Stomach (tissue), 8 donors: ENCODE measurements at regions not wholly inside any gene's neighbourhood (a gene's known extent, or its start where the extent isn't known, plus 50 kb on each side); places are given as distances from the start of the nearest gene placed in this dataset.

Experiments used
- DNase-seq, 2 donors: peaks; one replicate each; pipeline versions ENCODE4 v3.0.0 to v3.0.0-alpha.2; 2013 to 2019
- H3K27ac ChIP-seq, 5 donors: fragments of 200-600 bp in 4 of 5; sonication (generic) in 4 of 5; one replicate each; pipeline ENCODE4 v1.5.1; 2013 to 2019; ENCODE audit warnings: mild to moderate bottlenecking in 1 of 5, moderate library complexity in 1 of 5
- H3K27me3 ChIP-seq, 3 donors: fragments of 200-600 bp; sonication (generic); one replicate each; pipeline ENCODE4 v1.5.1; 2017 to 2019; ENCODE audit warnings: mixed run types in 1 of 3
- H3K36me3 ChIP-seq, 4 donors: fragments of 200-600 bp; sonication (generic); 1 replicate in 3 of 4; 2 replicates in 1 of 4; pipeline ENCODE4 v1.5.1; 2016 to 2019
- H3K4me1 ChIP-seq, 4 donors: fragments of 200-600 bp; sonication (generic); one replicate each; pipeline ENCODE4 v1.5.1; 2016 to 2019
- H3K4me3 ChIP-seq, 4 donors: fragments of 200-600 bp; sonication (generic) in 3 of 4; one replicate each; pipeline ENCODE4 v1.5.1; 2016 to 2019; ENCODE audit warnings: mild to moderate bottlenecking in 1 of 4
- H3K9me3 ChIP-seq, 4 donors: fragments of 200-600 bp; sonication (generic); one replicate each; pipeline ENCODE4 v1.5.1; 2016 to 2019
- CTCF ChIP-seq, 7 experiments: fragments of 450-650 bp in 4 of 7; fragments of 200-600 bp in 3 of 7; sonication (generic) in 3 of 7; IDR thresholded peaks; one replicate each; pipeline ENCODE4 v1.5.1; 2016 to 2019; ENCODE audit warnings: antibody characterized with exemption in 7 of 7, control low read depth in 2 of 7, mild to moderate bottlenecking in 1 of 7
- EP300 ChIP-seq: sonication (generic); formaldehyde crosslinking; IDR thresholded peaks from one replicate; pipeline ENCODE4 v1.6.1; 2017; ENCODE audit warnings: antibody characterized with exemption
- POLR2A ChIP-seq, 4 donors: fragments of 450-650 bp; IDR thresholded peaks; one replicate each; pipeline ENCODE4 v1.6.1; 2016; ENCODE audit warnings: antibody characterized with exemption in 4 of 4, control low read depth in 2 of 4, mild to moderate bottlenecking in 1 of 4, moderate library complexity in 1 of 4
- POLR2AphosphoS5 ChIP-seq, 3 donors: sonication (generic); formaldehyde crosslinking; IDR thresholded peaks; one replicate each; pipeline ENCODE4 v1.6.1; 2016; ENCODE audit warnings: antibody characterized with exemption in 3 of 3
- WGBS, 5 donors: extraction: QIAGEN DNeasy Blood & Tissue Kit in 3 of 5; methylation state at CpG; one replicate each; pipeline versions ENCODE4 v1.1.5 to v1.1.7; 2013 to 2018; 5-methylcytosine and 5-hydroxymethylcytosine counted together
- intact Hi-C: fragments of 100-400 bp; cut with DNase I; formaldehyde crosslinking; loops from one replicate; pipeline ENCODE4 v1.15.1; 2023; ENCODE audit warnings: low total_unique reads
- donor health status: healthy with polysubstance abuse.
- donor health status: Bipolar disorder and iron deficiency.
- donor health status: healthy.

DNA sequence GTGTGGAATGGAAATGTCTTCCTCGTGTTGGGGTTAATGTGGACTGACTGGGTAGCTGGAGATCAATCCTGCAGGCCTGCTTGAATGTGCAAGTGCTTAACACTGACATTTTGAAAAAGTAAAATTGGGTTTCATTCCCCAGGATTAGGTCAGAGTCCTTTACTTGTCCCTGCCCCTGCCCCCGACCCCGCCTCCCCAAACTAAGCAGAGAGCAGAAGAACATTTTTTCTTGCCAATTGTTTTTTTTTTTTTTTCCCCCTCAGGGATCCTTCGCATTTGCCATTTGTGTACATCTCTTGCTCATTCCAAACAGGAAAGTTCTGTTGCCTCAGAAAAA lies 147.0 kb upstream of the NR2F2 start:
- H3K27ac ChIP-seq = peak overlapping the region; percentile 56 to 83 (median 74)
- no peaks in the 10 kb centered on the region for H3K9me3 ChIP-seq
- no peaks in the 10 kb centered on the region for H3K36me3 ChIP-seq
- no peaks in the 10 kb centered on the region for H3K27me3 ChIP-seq
- peaks cover 3 to 69% (median 34%) of the 10 kb centered on the region in 4 donors for H3K4me1 ChIP-seq
- no peak overlapping the region for H3K4me3 ChIP-seq
- no peak for DNase-seq
- TF ChIP-seq EP300 = no peak
- intact Hi-C loops = no loop called here
- WGBS, 5 donors = 20 to 47% (median 34%) methylated on average over 4 of the region's 4 CpGs

GRCh38 chr15:96183867-96184266 lies 146.6 kb upstream of the NR2F2 start:
- Histone ChIP-seq H3K27ac (peak overlapping the region in 4 of 5 donors; percentile 56 to 83 (median 75)), H3K4me3 (no peak overlapping the region), H3K27me3 (no peaks in the 10 kb centered on the region), H3K4me1 (peaks cover 3 to 69% (median 34%) of the 10 kb centered on the region in 4 donors), H3K36me3 (no peaks in the 10 kb centered on the region), H3K9me3 (no peaks in the 10 kb centered on the region)
- no peak for TF ChIP-seq POLR2A (IDR thresholded peaks at IDR 0.05)
- no peak for TF ChIP-seq EP300
- no peak for TF ChIP-seq CTCF (IDR thresholded peaks at IDR 0.05)
- TF ChIP-seq POLR2AphosphoS5 (IDR thresholded peaks at IDR 0.05) = no peak
- DNase-seq = peak in 1 of 2 donors; percentile 36
- intact Hi-C loops = no loop called here
- 34 to 53% (median 38%) methylated on average over 3 of the region's 3 CpGs for whole genome bisulfite sequencing, 5 donors

DNA sequence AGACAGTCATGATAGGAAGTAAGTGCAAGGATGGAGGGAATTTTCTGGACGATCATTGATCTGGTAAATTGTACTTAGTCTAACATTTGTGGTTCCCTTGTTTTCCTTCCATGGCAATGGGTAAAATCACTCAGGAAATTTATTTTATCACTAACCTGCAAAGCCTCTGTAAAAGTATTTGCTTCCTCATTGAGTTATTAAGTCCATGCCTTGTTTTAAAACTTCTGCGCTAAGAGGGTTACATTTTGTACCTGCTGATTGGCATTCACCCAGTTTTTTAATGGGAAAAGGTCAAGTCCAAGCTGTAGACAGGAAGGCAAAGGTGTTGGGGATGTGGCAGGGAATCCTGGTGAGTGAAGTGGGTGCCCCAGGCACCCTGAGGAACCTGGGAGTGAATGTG lies 146.2 kb upstream of the NR2F2 start:
- Histone ChIP-seq H3K4me3 (no peak overlapping the region), H3K9me3 (no peaks in the 10 kb centered on the region), H3K27ac (peak overlapping the region; percentile 56 to 83 (median 74)), H3K36me3 (no peaks in the 10 kb centered on the region), H3K27me3 (no peaks in the 10 kb centered on the region), H3K4me1 (peaks cover 3 to 69% (median 34%) of the 10 kb centered on the region in 4 donors)
- 30 to 63% (median 40%) methylated on average over 2 of the region's 2 CpGs for WGBS, 5 donors
- TF ChIP-seq POLR2A (IDR thresholded peaks at IDR 0.05) = no peak
- TF ChIP-seq CTCF (IDR thresholded peaks at IDR 0.05) = no peak
- TF ChIP-seq POLR2AphosphoS5 (IDR thresholded peaks at IDR 0.05) = peak in 1 of 3 donors; percentile 37
- TF ChIP-seq EP300 = no peak
- DNase-seq = no peak
- intact Hi-C loops = no loop called here

DNA sequence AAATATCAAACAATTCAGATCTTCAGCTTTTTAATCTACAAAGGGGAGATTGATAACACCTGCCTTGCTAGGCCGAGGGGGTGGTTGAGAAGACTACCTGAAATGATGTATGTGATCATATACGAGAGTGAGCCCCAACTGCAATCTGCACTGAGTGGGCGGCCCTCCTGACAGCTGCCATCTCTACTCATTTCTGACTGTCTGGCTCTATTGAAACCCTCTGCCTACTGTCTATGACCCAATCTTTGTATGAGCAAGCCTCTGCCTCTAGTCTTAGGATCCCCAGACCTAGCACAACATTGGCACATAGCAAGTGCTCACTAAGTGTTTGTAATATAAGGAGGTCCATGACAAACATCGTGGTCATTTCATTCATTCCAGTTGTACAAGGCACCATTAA lies 144.4 kb upstream of the NR2F2 start:
- no peak overlapping the region for H3K27ac ChIP-seq
- intact Hi-C loops = no loop called here
- H3K4me1 ChIP-seq = peaks cover 3 to 56% (median 28%) of the 10 kb centered on the region in 4 donors
- H3K4me3 ChIP-seq = no peak overlapping the region
- no peaks in the 10 kb centered on the region for H3K27me3 ChIP-seq
- H3K9me3 ChIP-seq = no peaks in the 10 kb centered on the region
- 87 to 92% (median 88%) methylated on average over 4 of the region's 4 CpGs for WGBS, 5 donors
- no peaks in the 10 kb centered on the region for H3K36me3 ChIP-seq
- TF ChIP-seq EP300 (no peak), CTCF (IDR thresholded peaks at IDR 0.05) (no peak), POLR2AphosphoS5 (IDR thresholded peaks at IDR 0.05) (no peak), POLR2A (IDR thresholded peaks at IDR 0.05) (no peak)
- no peak for DNase-seq

DNA sequence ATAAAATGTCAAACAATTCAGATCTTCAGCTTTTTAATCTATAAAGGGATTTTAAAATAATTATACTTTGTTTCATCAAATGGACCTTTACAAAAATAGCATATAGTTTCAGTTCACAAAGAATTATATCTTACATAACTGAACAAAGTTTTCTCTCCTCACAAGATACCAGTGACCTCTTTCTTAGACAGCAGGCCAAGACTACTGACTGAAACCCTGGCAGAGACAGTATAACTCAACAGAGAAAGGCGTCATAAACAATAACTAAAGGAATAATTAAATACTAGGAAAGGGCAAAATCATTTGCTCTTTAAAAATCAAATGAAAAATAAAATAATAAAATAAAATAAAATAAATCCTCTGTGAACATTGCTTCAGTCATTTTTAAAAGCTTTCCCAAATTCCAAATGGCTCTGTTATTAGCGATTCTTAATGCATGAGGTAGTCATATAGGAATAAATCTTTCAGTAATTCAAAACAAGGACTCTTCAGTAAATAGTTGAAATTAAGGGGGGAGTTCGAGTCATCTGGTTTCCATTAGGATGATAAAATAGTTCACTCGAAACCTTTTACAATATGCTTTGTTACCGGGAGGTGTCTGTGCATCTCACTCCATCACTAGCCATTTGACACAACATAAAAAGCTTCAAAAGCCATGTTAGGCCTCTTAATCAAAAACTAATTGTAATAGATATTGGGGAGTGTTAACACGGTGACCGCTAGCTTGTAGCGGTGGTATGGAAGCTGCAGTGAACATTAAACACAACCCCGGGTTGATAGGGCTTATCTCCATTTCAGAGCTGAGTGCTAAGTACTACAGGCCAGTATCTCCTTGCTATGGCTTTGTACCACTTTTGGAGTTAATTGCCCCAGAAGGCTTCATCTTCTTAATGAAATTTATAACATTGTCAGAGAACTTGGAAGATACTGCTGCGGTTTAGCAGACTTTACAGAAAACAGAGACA lies 142.9 kb upstream of the NR2F2 start:
- intact Hi-C loops = no loop called here
- Histone ChIP-seq H3K4me3 (no peak overlapping the region), H3K27me3 (no peaks in the 10 kb centered on the region), H3K36me3 (no peaks in the 10 kb centered on the region), H3K4me1 (peaks cover 3 to 42% (median 21%) of the 10 kb centered on the region in 4 donors), H3K9me3 (no peaks in the 10 kb centered on the region), H3K27ac (no peak overlapping the region)
- 57 to 66% (median 62%) methylated on average over 10 of the region's 10 CpGs for WGBS, 5 donors
- peak in 1 of 2 donors; percentile 47 for DNase-seq
- TF ChIP-seq CTCF (IDR thresholded peaks at IDR 0.05) (no peak), POLR2A (IDR thresholded peaks at IDR 0.05) (no peak), EP300 (no peak), POLR2AphosphoS5 (IDR thresholded peaks at IDR 0.05) (no peak)
